Neural progenitor cell (in vitro differentiated cells): ENCODE measurements at regions not wholly inside any gene's neighbourhood (a gene's known extent, or its start where the extent isn't known, plus 50 kb on each side); places are given as distances from the start of the nearest gene placed in this dataset.

Source experiments
- DNase-seq: peaks from one replicate; pipeline ENCODE4 v3.0.0-alpha.2; 2016; ENCODE audit warnings: low spot score
- H2AFZ ChIP-seq: fragments of 200-600 bp; sonication (generic); replicated peaks from 2 replicates; pipeline ENCODE4 v1.6.1; 2016; ENCODE audit warnings: antibody characterized with exemption
- H3F3A ChIP-seq: fragments of 200-600 bp; sonication (generic); 2 replicates; pipeline ENCODE4 v1.6.1; 2016; ENCODE audit warnings: antibody characterized with exemption, low read depth
- H3K27ac ChIP-seq: fragments of 200-600 bp; sonication (generic); 2 replicates; pipeline ENCODE4 v1.5.1; 2016; ENCODE audit warnings: mild to moderate bottlenecking
- H3K27me3 ChIP-seq: fragments of 200-600 bp; sonication (generic); 2 replicates; pipeline ENCODE4 v1.6.1; 2016; ENCODE audit warnings: mild to moderate bottlenecking, moderate library complexity
- H3K36me3 ChIP-seq: fragments of 200-600 bp; sonication (generic); 2 replicates; pipeline ENCODE4 v1.5.1; 2016
- H3K4me1 ChIP-seq: fragments of 200-600 bp; sonication (generic); 2 replicates; pipeline ENCODE4 v1.6.1; 2016; ENCODE audit warnings: mixed run types
- H3K4me2 ChIP-seq: fragments of 200-600 bp; sonication (generic); 2 replicates; pipeline ENCODE4 v1.6.1; 2016
- H3K4me3 ChIP-seq: fragments of 200-600 bp; sonication (generic); 2 replicates; pipeline ENCODE4 v1.5.1; 2016
- H3K79me2 ChIP-seq: fragments of 200-600 bp; sonication (generic); 2 replicates; pipeline ENCODE4 v1.6.1; 2016; ENCODE audit warnings: low read depth
- H3K9ac ChIP-seq: fragments of 200-600 bp; sonication (generic); 2 replicates; pipeline ENCODE4 v1.6.1; 2016
- H3K9me3 ChIP-seq: fragments of 200-600 bp; sonication (generic); 2 replicates; pipeline ENCODE4 v1.5.1; 2016; ENCODE audit warnings: low read depth
- H4K20me1 ChIP-seq: fragments of 200-600 bp; sonication (generic); 2 replicates; pipeline ENCODE4 v1.6.1; 2016; ENCODE audit warnings: low read depth
- H3K27ac Mint-ChIP-seq: 3 replicates; pipeline ENCODE4 v1.8.0; 2021; ENCODE audit warnings: mixed read lengths
- H3K27me3 Mint-ChIP-seq: 2 replicates; pipeline ENCODE4 v1.8.0; 2022; ENCODE audit warnings: low read depth, mild to moderate bottlenecking, inconsistent platforms, moderate library complexity, mixed read lengths; ENCODE audit not compliant: insufficient read depth
- H3K36me3 Mint-ChIP-seq: 3 replicates; pipeline ENCODE4 v1.8.0; 2021; ENCODE audit warnings: mixed read lengths
- H3K4me1 Mint-ChIP-seq: 3 replicates; pipeline ENCODE4 v1.8.0; 2021; ENCODE audit warnings: mixed read lengths
- H3K4me3 Mint-ChIP-seq: 3 replicates; pipeline ENCODE4 v1.8.0; 2021; ENCODE audit warnings: mild to moderate bottlenecking, moderate library complexity, mixed read lengths
- H3K9me3 Mint-ChIP-seq: 3 replicates; pipeline ENCODE4 v1.8.0; 2020; ENCODE audit warnings: mixed read lengths
- EZH2 ChIP-seq: fragments of 200-600 bp; sonication (generic); IDR thresholded peaks from 2 replicates; pipeline ENCODE4 v1.6.1; 2017; ENCODE audit warnings: antibody characterized with exemption, mild to moderate bottlenecking, moderate library complexity
- EZH2phosphoT487 ChIP-seq: fragments of 200-600 bp; sonication (generic); IDR thresholded peaks from 2 replicates; pipeline ENCODE4 v1.6.1; 2017; ENCODE audit warnings: antibody characterized with exemption
- TF ChIP-seq, protein P1 (sequence below): fragments of 200-600 bp; sonication (generic); IDR thresholded peaks from 2 replicates; pipeline ENCODE4 v1.5.1; 2017; ENCODE audit warnings: antibody characterized with exemption, mild to moderate bottlenecking

DNA sequence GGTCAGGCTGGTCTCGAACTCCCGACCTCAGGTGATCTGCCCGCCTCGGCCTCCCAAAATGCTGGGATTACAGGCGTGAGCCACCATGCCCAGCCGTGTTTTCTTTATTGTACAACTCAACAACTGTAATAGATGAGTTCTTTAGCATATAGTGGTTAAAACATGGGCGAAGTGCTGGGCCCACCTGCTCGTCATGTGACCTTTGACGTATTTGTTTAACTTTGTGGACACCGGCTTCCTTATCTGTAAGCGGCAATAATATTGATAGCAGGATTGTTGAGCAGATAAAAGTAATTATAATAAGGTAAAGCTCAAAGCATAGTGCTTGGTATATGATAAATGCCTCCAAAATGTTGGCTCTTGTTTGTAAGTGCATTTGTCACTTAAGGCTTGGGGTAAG is 460.3 kb downstream of the KLF12 start:
- Mint-ChIP-seq H3K27me3 (no peaks in the 10 kb centered on the region), H3K4me3 (no peak overlapping the region), H3K27ac (no peak overlapping the region), H3K36me3 (no peaks in the 10 kb centered on the region), H3K4me1 (peaks cover 5% of the 10 kb centered on the region), H3K9me3 (no peaks in the 10 kb centered on the region)
- DNase-seq = no peak
- H4K20me1 ChIP-seq = no peaks in the 10 kb centered on the region
- H3F3A ChIP-seq = no peaks in the 10 kb centered on the region
- no peak overlapping the region for H3K27ac ChIP-seq
- no peak overlapping the region for H3K9ac ChIP-seq
- no peaks in the 10 kb centered on the region for H3K36me3 ChIP-seq
- H3K79me2 ChIP-seq = no peaks in the 10 kb centered on the region
- no peak overlapping the region for H3K4me3 ChIP-seq
- no peaks in the 10 kb centered on the region for H3K27me3 ChIP-seq
- TF ChIP-seq EZH2phosphoT487 (no peak), EZH2 (no peak)
- TF ChIP-seq, protein P1, sequence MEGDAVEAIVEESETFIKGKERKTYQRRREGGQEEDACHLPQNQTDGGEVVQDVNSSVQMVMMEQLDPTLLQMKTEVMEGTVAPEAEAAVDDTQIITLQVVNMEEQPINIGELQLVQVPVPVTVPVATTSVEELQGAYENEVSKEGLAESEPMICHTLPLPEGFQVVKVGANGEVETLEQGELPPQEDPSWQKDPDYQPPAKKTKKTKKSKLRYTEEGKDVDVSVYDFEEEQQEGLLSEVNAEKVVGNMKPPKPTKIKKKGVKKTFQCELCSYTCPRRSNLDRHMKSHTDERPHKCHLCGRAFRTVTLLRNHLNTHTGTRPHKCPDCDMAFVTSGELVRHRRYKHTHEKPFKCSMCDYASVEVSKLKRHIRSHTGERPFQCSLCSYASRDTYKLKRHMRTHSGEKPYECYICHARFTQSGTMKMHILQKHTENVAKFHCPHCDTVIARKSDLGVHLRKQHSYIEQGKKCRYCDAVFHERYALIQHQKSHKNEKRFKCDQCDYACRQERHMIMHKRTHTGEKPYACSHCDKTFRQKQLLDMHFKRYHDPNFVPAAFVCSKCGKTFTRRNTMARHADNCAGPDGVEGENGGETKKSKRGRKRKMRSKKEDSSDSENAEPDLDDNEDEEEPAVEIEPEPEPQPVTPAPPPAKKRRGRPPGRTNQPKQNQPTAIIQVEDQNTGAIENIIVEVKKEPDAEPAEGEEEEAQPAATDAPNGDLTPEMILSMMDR = no peak
- no peaks in the 10 kb centered on the region for H3K9me3 ChIP-seq
- H2AFZ ChIP-seq = no peak overlapping the region
- H3K4me1 ChIP-seq = no peaks in the 10 kb centered on the region
- no peak overlapping the region for H3K4me2 ChIP-seq

DNA sequence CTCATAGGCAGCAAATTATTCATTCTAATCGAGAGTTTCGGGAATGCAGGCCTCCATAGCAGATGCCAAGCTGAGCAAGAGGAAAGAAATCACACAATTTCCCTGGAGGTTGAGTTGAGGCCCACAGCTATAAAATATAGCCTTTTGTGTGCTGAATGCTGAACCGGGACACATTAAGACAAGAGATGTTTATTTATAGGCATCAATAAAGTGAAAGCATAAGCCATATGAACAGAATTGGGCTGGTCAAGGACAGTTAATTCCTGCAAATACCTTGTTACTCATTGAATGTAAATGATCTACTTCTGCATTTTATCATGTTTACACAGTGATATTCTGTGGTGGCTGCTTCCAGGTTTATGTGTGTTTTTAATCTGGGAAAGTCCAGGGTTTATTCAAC is 461.7 kb downstream of the KLF12 start:
- TF ChIP-seq EZH2 (no peak), EZH2phosphoT487 (no peak)
- TF ChIP-seq, protein P1 = no peak
- H3K4me1 ChIP-seq = no peaks in the 10 kb centered on the region
- H3K4me3 ChIP-seq = no peak overlapping the region
- no peaks in the 10 kb centered on the region for H3K27me3 ChIP-seq
- no peaks in the 10 kb centered on the region for H3F3A ChIP-seq
- no peak overlapping the region for H3K4me2 ChIP-seq
- no peaks in the 10 kb centered on the region for H3K27me3 Mint-ChIP-seq
- H3K36me3 Mint-ChIP-seq = no peaks in the 10 kb centered on the region
- H3K9me3 ChIP-seq = no peaks in the 10 kb centered on the region
- H3K27ac Mint-ChIP-seq = no peak overlapping the region
- H3K9me3 Mint-ChIP-seq = no peaks in the 10 kb centered on the region
- H3K36me3 ChIP-seq = no peaks in the 10 kb centered on the region
- no peak overlapping the region for H3K27ac ChIP-seq
- no peak for DNase-seq
- peaks cover 5% of the 10 kb centered on the region for H3K4me1 Mint-ChIP-seq
- no peak overlapping the region for H3K4me3 Mint-ChIP-seq
- H2AFZ ChIP-seq = peak overlapping the region; percentile 3
- H4K20me1 ChIP-seq = no peaks in the 10 kb centered on the region
- no peaks in the 10 kb centered on the region for H3K79me2 ChIP-seq
- H3K9ac ChIP-seq = no peak overlapping the region

DNA sequence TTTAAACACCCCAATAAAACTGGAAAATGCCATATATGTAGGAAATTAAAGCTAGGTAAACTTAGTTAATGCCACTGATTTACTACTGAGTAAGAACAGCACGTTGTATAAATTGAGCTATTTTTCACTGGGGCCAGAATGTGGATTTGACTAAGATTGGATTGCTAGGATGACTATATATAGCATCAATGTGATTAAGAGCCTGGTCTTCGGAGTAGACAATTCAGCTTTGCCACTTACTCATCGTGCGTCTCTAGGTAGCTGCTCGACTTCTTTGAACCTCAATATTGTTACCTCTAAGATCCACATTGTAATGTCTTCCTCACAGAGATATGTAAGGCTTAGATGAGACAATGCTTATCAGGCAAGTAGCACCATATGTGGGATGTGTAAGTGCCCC is 462.5 kb downstream of the KLF12 start:
- no peak overlapping the region for H3K4me3 ChIP-seq
- H3K9me3 ChIP-seq = no peaks in the 10 kb centered on the region
- H3K27me3 Mint-ChIP-seq = no peaks in the 10 kb centered on the region
- no peaks in the 10 kb centered on the region for H4K20me1 ChIP-seq
- H3K27ac Mint-ChIP-seq = no peak overlapping the region
- no peak overlapping the region for H2AFZ ChIP-seq
- no peak overlapping the region for H3K9ac ChIP-seq
- no peak overlapping the region for H3K4me3 Mint-ChIP-seq
- no peaks in the 10 kb centered on the region for H3K79me2 ChIP-seq
- no peaks in the 10 kb centered on the region for H3K9me3 Mint-ChIP-seq
- H3K4me1 Mint-ChIP-seq = no peaks in the 10 kb centered on the region
- H3K4me2 ChIP-seq = no peak overlapping the region
- no peaks in the 10 kb centered on the region for H3K4me1 ChIP-seq
- DNase-seq = no peak
- H3K36me3 ChIP-seq = no peaks in the 10 kb centered on the region
- TF ChIP-seq, protein P1 = no peak
- TF ChIP-seq EZH2phosphoT487 (no peak), EZH2 (no peak)
- no peak overlapping the region for H3K27ac ChIP-seq
- no peaks in the 10 kb centered on the region for H3K36me3 Mint-ChIP-seq
- no peaks in the 10 kb centered on the region for H3F3A ChIP-seq
- H3K27me3 ChIP-seq = no peaks in the 10 kb centered on the region

DNA sequence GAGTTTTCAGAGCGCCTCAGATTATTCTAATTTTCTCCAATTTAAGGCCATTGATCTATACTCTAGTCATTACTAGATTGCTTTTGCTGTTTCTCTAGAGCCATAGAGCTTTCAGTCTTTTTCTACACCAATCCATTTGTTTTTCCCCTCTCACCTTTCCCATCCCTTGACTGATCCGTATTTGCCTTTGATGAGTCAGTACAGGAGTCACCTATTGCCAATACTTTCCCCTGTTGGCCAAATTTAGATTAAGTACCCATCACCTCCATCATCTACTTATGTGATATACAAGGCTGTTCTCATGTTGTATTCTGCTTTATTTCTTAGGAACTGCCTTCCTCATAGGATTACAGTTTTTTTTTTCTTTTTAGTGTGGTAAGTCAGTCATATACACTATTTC is 463.2 kb downstream of the KLF12 start:
- Mint-ChIP-seq H3K27ac (no peak overlapping the region), H3K4me3 (no peak overlapping the region), H3K36me3 (no peaks in the 10 kb centered on the region), H3K27me3 (no peaks in the 10 kb centered on the region), H3K4me1 (no peaks in the 10 kb centered on the region), H3K9me3 (no peaks in the 10 kb centered on the region)
- Histone ChIP-seq H3K27me3 (no peaks in the 10 kb centered on the region), H3K4me1 (no peaks in the 10 kb centered on the region), H3F3A (no peaks in the 10 kb centered on the region), H3K9ac (no peak overlapping the region), H3K9me3 (no peaks in the 10 kb centered on the region), H4K20me1 (no peaks in the 10 kb centered on the region), H3K79me2 (no peaks in the 10 kb centered on the region), H3K27ac (no peak overlapping the region), H3K4me2 (no peak overlapping the region), H3K4me3 (no peak overlapping the region), H2AFZ (no peak overlapping the region), H3K36me3 (no peaks in the 10 kb centered on the region)
- DNase-seq = no peak
- TF ChIP-seq, protein P1 = no peak
- TF ChIP-seq EZH2phosphoT487 (no peak), EZH2 (no peak)
